ENCODE measurements at regions not wholly inside any gene's neighbourhood (a gene's known extent, or its start where the extent isn't known, plus 50 kb on each side); places are given as distances from the start of the nearest gene placed in this dataset.

- DNase-seq (no peak), ATAC-seq (no peak)
These were observed 72.7 kb upstream of the TNRC6C start for GRCh38 chr17:77885678-77886386.

GRCh38 chr17:77886387-77886728 lies 72.1 kb upstream of the TNRC6C start:
- ATAC-seq, result no peak
- no peak for DNase-seq

GRCh38 chr17:77887110-77887463 lies 71.4 kb upstream of the TNRC6C start:
- no peak for DNase-seq
- no peak for ATAC-seq

- peak; percentile 67 for DNase-seq
- ATAC-seq, result peak; percentile 66
These were observed 70.8 kb upstream of the TNRC6C start for GRCh38 chr17:77887464-77888241.

DNA sequence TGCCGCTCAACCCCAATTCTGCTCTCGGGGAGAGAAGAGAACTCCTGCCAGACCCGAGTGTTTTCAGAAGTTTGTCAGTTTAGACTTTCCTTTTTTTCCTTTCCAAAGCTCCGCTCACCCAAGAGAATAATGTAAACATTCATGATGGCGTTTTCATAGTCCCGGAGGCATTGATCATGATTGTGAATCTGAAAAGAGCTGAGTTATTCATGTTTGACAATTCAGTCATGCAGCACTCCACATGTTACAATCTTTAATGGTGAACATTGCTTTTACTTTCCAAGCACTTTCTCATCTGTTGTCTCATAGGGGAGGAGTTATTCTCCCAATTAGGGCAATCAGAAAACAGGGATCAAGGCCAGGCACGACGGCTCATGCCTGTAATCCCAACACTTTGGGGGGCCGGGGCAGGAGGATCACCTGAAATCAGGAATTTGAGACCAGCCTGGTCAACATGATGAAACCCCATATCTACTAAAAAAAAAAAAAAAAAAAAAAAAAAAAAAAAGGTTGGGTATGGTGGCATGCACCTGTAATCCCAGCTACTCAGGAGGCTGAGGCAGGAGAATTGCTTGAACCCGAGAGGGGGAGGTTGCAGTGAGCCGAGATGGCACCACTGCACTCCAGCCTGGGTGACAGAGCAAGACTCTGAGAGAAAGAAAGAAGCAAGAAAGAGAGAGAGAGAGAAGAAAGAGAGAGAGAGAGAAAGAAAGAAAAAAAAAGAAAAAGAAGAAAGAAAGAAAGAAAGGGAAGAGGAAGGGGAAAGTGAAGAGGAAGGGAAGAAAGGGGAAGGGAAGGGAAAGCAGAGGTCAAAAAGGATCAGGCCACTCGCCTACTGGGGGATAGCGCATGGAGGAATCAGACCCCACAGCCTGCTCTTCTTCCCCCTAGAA lies 70.0 kb upstream of the TNRC6C start:
- ATAC-seq (no peak), DNase-seq (no peak)

DNA sequence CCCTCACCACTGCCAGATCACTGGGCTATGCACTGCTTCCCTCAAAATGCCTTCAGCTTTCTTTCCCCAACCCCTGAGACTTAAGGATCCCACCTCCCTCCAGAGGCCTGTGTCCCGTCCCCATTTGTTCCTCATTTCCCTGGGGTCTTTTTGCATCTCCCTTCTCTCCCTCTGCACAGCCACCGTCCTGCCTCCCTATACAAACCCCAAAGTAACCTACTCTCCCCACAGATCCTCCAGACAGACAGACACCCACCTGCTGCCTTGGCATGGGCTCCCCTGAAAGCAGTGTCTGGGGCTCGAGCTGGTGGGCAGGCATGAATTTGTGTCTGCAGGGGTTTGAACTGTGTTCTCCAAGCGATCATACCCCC lies 69.4 kb upstream of the TNRC6C start:
- ATAC-seq (no peak), DNase-seq (no peak)

DNA sequence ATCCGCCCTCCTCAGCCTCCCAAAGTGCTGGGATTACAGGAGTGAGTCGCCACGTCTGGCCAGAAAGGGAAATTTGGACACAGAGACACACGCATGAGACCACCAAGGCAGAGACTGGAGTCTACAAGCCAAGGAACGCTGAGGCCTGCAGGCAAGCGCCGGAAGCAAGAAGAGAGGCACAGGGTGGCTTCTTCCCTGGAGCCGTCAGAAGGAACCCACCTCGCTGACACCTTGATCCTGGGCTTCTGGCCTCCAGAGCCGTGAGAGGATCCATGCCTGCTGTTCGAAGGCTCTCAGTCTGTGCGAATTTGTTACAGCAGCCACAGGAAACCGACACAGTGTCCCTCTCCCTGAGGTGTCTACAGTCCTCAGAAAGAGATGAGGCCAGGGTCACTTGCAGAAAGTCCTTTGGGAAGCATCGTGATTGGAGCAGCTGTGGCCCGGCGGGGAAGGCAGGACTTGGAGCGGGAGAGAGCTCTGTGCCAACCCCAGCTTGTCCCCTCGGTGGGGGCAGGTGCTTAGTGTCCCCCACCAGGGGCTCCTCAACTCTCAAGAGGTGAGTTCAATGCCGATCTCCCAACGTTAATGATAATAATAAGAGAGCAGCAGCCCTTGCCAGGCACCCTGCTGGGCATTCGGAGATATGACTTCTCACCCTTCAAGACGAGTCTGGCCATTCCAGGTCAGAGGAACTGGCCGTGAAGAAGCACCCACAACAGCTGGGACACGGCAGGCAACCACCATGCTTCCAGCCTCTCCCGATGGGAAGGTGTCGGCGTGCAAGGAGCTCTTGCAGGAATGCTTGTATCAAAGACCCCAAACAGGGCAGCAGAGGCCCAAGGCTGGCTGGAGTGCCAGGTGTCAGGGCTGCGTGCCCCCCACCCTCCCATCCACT lies 68.4 kb upstream of the TNRC6C start:
- DNase-seq, result no peak
- no peak for ATAC-seq

GRCh38 chr17:77890771-77891170 lies 67.7 kb upstream of the TNRC6C start:
- ATAC-seq (no peak), DNase-seq (no peak)

GRCh38 chr17:77891602-77892001 lies 66.9 kb upstream of the TNRC6C start:
- ATAC-seq (no peak), DNase-seq (no peak)

- ATAC-seq, result no peak
These were observed 66.5 kb upstream of the TNRC6C start for GRCh38 chr17:77892031-77892430.

DNA sequence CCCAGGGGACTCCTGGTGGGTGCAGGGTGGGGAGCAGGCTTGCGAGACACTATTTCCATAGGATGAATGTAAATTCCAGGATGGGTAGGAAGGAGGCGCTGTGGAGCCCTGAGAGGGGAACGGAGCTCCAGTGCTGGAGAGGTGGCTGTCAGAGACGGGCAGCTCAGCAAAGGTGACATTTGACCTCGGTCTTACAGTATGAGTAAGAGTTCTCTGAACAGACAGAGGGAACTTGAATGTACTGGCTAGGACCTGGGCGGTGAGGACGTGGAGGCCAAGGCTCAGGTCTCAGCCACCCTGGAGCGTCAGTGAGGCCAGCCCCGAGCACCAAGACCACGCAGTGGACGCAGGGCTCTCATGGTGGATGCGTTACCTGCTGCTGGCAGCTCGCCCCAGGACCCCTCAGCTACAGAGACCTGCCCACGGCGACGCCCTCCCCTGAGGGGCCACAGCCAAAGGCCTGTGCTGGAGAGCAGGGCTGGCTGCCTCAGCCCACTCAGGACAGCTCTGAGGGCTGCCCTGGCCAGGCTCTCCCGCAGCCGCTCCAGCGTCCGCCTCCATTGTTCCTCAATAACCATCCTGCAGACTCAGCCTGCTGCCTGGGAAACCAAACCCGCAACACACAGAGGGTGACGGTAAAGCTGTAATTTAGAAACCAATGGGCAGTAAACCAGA lies 65.9 kb upstream of the TNRC6C start:
- no peak for DNase-seq
- peak; percentile 16 for ATAC-seq

More at GRCh38 chr17:77892031-77892430, 66.5 kb upstream of the TNRC6C start:
- no peak for DNase-seq

DNA sequence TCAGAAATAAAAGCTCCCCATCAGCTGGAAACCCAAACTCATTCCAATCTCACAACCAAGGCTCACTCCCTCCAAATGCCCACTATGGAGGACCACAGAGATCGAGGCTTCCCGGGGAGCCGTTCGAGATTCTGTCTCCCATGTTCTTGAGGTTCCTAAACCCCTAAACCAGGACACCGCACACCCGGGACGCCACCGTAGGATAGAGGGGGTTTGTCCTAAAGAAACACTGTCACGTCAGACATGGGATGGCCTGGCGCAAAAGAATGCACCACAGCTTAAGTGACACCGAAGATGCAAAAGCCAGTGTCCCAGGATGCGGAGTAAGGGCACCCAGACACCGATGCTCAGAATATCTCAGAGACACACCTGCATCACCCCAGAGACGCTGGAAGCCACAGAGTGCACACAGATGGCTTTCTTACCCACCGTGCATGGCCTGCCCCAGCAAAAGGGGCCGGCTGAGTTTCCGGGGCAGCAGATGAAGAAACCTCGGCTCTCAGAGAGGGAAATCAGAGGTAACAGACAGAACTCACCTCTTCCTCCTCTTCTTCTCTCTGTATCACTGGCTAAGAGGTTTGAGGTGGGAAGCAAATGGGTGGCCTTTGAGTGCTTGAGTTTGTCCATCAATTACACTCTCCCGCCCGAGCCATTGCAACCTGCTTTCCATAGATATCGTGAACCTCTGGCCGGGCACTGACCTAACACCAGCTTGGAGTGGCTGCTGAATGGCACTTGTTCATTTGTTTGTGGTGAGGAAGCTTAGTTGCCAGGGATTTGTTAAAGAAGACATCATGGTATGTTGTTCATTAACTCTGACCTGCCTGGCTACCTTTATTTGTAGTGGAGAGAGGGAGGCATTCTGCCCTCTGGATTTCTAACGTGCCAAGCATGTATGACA lies 65.1 kb upstream of the TNRC6C start:
- ATAC-seq (no peak), DNase-seq (no peak)

DNA sequence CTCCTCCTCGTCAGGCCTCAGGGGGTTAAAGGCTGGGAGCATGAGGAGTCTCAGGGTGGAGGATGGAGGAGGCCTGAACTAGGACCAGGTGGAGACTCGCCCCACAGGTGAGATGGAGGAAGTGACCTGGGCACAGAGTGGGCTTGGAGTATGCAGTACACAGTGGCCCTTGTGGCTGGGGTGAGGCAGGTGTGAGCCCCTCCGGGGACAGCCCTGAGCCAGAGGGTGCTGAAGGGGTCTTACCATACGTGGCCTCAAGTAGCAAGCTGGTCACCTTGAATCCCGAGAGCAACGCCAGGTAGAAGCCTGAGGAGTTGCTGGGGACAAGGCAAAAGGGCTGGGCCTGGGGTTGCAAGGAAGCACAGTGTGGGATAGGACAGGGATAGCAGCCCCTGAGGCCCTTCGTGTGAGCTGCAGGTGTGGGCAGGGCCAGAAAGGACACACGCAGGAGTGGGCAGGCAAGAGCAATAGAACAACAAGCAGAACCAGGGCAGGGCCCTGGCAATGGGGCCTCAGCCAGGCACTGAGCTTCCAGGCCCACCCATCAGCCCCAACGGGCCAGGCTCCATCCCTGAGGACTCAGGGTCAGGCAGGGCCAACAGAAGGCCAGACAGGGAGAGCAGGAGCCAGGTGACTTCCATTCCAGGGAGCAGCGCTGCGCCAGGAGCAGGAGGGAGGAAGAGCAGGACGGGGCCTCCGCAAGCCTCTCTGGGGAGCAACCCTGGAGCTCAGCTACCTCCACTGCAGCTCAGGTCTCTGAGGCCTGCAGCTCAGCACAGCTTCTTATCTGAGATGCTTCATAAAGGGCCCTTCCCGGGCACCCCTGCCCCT lies 64.2 kb upstream of the TNRC6C start:
- ATAC-seq (no peak), DNase-seq (no peak)

DNA sequence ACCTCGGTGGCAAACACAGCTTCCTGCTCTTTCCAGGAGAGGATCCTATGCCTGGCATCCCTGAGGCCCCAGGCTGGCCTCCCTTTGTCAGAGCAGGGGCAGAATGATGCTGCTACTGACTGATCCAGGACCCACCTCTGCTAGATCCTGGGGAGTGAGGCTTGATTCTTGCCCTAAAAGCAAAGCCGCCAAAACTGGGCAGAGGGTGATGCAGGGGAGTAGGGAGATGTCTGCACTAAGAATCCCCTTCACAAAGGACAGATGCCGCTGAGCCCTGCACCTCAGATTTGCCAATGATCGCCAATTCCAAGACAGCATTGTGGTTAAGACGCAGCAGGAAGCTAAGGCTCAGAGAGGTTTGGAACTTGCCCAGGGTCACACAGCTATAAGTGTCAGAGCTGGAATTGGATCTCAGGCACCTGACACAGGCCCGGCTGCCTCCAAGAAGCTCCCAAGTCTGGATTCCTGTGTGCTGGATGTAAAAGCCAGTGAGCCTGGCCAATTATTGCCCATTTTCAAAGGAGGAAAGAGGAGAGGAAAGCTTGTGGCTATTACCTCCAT lies 60.7 kb upstream of the TNRC6C start:
- no peak for ATAC-seq
- no peak for DNase-seq

- DNase-seq (no peak), ATAC-seq (no peak)
These were observed 59.7 kb upstream of the TNRC6C start for GRCh38 chr17:77898521-77899434.

DNA sequence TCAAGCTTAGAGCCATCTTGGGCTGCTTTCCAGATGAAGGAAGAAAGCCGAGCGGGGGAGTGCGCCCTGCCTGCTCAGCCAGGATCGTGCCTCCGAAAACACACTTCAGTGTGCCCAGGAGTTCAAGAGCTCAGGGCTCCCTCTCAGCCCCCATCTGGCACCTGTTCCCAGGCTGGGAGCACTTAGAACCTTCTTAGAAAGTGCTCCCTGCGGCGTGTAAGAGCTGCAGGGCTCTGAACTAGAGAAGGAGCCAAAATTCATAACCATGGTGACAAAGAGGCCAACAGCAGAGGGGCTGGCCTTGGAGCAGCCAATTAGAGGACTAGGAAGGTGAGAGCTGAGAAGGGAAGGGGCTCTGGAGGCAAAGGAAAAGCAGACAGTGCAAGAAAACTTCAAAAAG lies 59.0 kb upstream of the TNRC6C start:
- DNase-seq (no peak), ATAC-seq (no peak)

- no peak for ATAC-seq
- no peak for DNase-seq
These were observed 57.0 kb upstream of the TNRC6C start for GRCh38 chr17:77901481-77901880.

- DNase-seq, result no peak
- ATAC-seq, result no peak
These were observed 53.2 kb upstream of the TNRC6C start for GRCh38 chr17:77905266-77905665.

Data from stimulated activated naive CD8-positive, alpha-beta T cell treated with anti-CD3 and anti-CD28 coated beads, Interleukin-15, Interleukin-2, amounts not matched to agents 100 U/mL and 50 U/mL, for 24 hours (primary cell).